OCI-LY7 (cell line): ENCODE measurements at regions not wholly inside any gene's neighbourhood (a gene's known extent, or its start where the extent isn't known, plus 50 kb on each side); places are given as distances from the start of the nearest gene placed in this dataset.
"Not testable (repeated sequence)": the region's sequence is repeated elsewhere in the genome, so short reads cannot be mapped to it uniquely, and the experiment has no call there.

Source experiments
- BruUV-seq: library from RNA; stranded (reverse); fragments of 400-500 nt; replicated peaks from 2 replicates; lab custom pipeline; 2021; lab: Mats Ljungman, UMichigan
- CTCF ChIA-PET: fragments of 300-600 bp; sonication (Branson Sonifier 250); formaldehyde crosslinking; loops from one replicate; lab custom pipeline; 2022; ENCODE audit warnings: antibody characterized with exemption; ENCODE audit not compliant: unreplicated experiment; lab: Charles Lee
- POLR2A ChIA-PET: fragments of 300-600 bp; sonication (Branson Sonifier 250); formaldehyde crosslinking; loops from one replicate; lab custom pipeline; 2022; ENCODE audit warnings: antibody characterized with exemption; lab: Charles Lee
- DNase-seq: peaks from one replicate; pipeline ENCODE4 v3.0.0-alpha.2; 2015; ENCODE audit warnings: low spot score
- H2AFZ ChIP-seq: fragments of 200-600 bp; sonication (generic), shearing (Covaris generic); 2 replicates; pipeline ENCODE4 v1.6.1; 2014; ENCODE audit warnings: mild to moderate bottlenecking, antibody characterized with exemption, low read length, moderate library complexity
- H3K27ac ChIP-seq: fragments of 200-600 bp; sonication (generic); 2 replicates; pipeline ENCODE4 v1.5.1; 2014; ENCODE audit warnings: mixed run types, low read depth, mild to moderate bottlenecking, moderate library complexity, low read length, inconsistent platforms; ENCODE audit not compliant: poor library complexity, severe bottlenecking
- H3K36me3 ChIP-seq: fragments of 200-600 bp; sonication (generic); 2 replicates; pipeline ENCODE4 v1.6.1; 2014; ENCODE audit warnings: mild to moderate bottlenecking, antibody characterized with exemption, low read length, moderate library complexity, mixed read lengths; ENCODE audit not compliant: insufficient read depth
- H3K4me1 ChIP-seq: fragments of 200-600 bp; sonication (generic); 2 replicates; pipeline ENCODE4 v1.5.1; 2014; ENCODE audit warnings: mild to moderate bottlenecking, low read length; ENCODE audit not compliant: insufficient read depth, poor library complexity, severe bottlenecking
- H3K4me2 ChIP-seq: fragments of 200-600 bp; sonication (generic); 2 replicates; pipeline ENCODE4 v1.6.1; 2014; ENCODE audit warnings: mild to moderate bottlenecking, low read length
- H3K4me3 ChIP-seq: fragments of 200-600 bp; sonication (generic); 2 replicates; pipeline ENCODE4 v1.5.1; 2014; ENCODE audit warnings: mild to moderate bottlenecking, low read depth, low read length; ENCODE audit not compliant: poor library complexity, severe bottlenecking
- H3K79me2 ChIP-seq: fragments of 200-600 bp; sonication (generic); 2 replicates; pipeline ENCODE4 v1.6.1; 2016; ENCODE audit warnings: low read depth, mild to moderate bottlenecking, low read length, moderate library complexity, mixed read lengths; ENCODE audit not compliant: insufficient read depth
- H3K9me2 ChIP-seq: fragments of 200-600 bp; sonication (generic); 2 replicates; pipeline ENCODE4 v1.6.1; 2016; ENCODE audit warnings: mild to moderate bottlenecking, low read length, mixed read lengths; ENCODE audit not compliant: insufficient read depth
- H3K9me3 ChIP-seq: fragments of 200-600 bp; sonication (generic); 2 replicates; pipeline ENCODE4 v1.6.1; 2014; ENCODE audit warnings: mild to moderate bottlenecking, mixed run types, low read length, mixed read lengths
- H4K20me1 ChIP-seq: fragments of 200-600 bp; sonication (generic); 2 replicates; pipeline ENCODE4 v1.6.1; 2014; ENCODE audit warnings: mild to moderate bottlenecking, antibody characterized with exemption, low read length, moderate library complexity, mixed read lengths; ENCODE audit not compliant: insufficient read depth
- CTCF ChIP-seq: fragments of 200-600 bp; sonication (generic); conservative IDR thresholded peaks from 2 replicates; pipeline ENCODE4 v1.5.1; 2014; ENCODE audit warnings: mild to moderate bottlenecking, antibody characterized with exemption, low read length, moderate library complexity, mixed read lengths
- EZH2phosphoT487 ChIP-seq: fragments of 200-600 bp; sonication (generic); IDR thresholded peaks from 2 replicates; pipeline ENCODE4 v1.6.1; 2018; ENCODE audit warnings: low read depth, borderline replicate concordance, mild to moderate bottlenecking, mixed run types, antibody characterized with exemption, low read length, moderate library complexity, mixed read lengths
- intact Hi-C: fragments of 100-400 bp; cut with micrococcal nuclease; formaldehyde crosslinking; loops from one replicate; pipeline ENCODE4 v1.10.0; 2022; ENCODE audit not compliant: unreplicated experiment

DNA sequence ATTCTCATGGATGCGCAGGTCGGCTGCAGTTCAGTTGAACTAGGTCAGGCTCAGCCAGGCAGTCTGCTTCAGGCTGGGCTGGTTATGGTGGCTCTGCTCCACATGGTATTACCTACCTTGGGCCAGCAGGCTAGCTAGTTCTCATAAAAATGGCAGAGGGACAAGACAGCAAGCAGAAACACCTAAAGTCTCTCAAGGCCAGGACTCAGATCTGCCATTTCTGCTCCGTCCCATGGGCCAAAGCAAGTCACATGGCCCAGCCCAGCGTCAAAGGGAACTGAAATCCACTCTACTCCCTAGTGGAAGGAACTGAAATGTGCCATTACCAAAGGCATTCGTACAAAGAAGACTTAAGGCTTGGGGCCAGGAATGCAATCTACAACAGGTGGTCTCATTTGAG is 160.0 kb downstream of the TMEM132E start:
- no peaks in the 10 kb centered on the region for H3K36me3 ChIP-seq
- no peaks in the 10 kb centered on the region for H3K79me2 ChIP-seq
- POLR2A ChIA-PET = no interaction called here
- CTCF ChIA-PET = interaction anchor here (0.6 kb wide), 1 partner anchor 200 kb away, joined by 3 read pairs; no protein-coding TSS in a partner anchor
- no peaks in the 10 kb centered on the region for H3K4me1 ChIP-seq
- H3K4me2 ChIP-seq = no peak overlapping the region
- H3K9me2 ChIP-seq = no peaks in the 10 kb centered on the region
- no peak for DNase-seq
- no peaks in the 10 kb centered on the region for H3K9me3 ChIP-seq
- no peak overlapping the region for H3K4me3 ChIP-seq
- H4K20me1 ChIP-seq = 0 out of 2 replicates have a peak, but pooled peaks cover 5% of the 10 kb centered on the region
- intact Hi-C loops = no loop called here
- TF ChIP-seq CTCF = no peak
- BruUV-seq = no TSS peak
- no peak overlapping the region for H3K27ac ChIP-seq
- no peak overlapping the region for H2AFZ ChIP-seq

DNA sequence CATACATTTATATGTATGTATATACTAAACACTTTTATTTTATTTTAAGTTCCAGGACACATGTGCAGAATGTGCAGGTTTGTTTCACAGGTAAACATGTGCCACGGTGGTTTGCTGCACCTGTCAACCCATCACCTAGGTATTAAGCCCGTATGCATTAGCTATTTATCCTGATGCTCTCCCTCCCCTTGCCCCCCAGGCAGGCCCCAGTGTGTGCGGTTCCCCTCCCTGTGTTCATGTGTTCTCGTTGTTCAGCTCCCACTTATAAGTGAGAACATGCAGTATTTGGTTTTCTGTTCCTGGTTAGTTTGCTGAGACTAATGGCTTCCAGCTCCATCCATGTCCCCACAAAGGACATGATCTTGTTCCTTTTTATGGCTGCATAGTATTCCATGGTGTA is 158.3 kb downstream of the TMEM132E start:
- H3K4me3 ChIP-seq, BruUV-seq, H3K9me2 ChIP-seq, H3K9me3 ChIP-seq, H3K79me2 ChIP-seq, H3K4me1 ChIP-seq, H3K36me3 ChIP-seq, CTCF ChIA-PET, POLR2A ChIA-PET, H3K4me2 ChIP-seq, H4K20me1 ChIP-seq, H3K27ac ChIP-seq, DNase-seq, H2AFZ ChIP-seq, intact Hi-C loops: not testable (repeated sequence)

- H2AFZ ChIP-seq = no peak overlapping the region
- ChIA-PET CTCF (no interaction called here), POLR2A (no interaction called here)
- intact Hi-C loops = no loop called here
- H4K20me1 ChIP-seq = 0 out of 2 replicates have a peak, but pooled peaks cover 5% of the 10 kb centered on the region
- no peak overlapping the region for H3K4me2 ChIP-seq
- H3K4me1 ChIP-seq = no peaks in the 10 kb centered on the region
- no peak for TF ChIP-seq EZH2phosphoT487
- no peak for TF ChIP-seq CTCF
- no peaks in the 10 kb centered on the region for H3K36me3 ChIP-seq
- H3K79me2 ChIP-seq = no peaks in the 10 kb centered on the region
- H3K27ac ChIP-seq = no peak overlapping the region
- BruUV-seq = no TSS peak
- no peaks in the 10 kb centered on the region for H3K9me2 ChIP-seq
- no peak for DNase-seq
- no peak overlapping the region for H3K4me3 ChIP-seq
- H3K9me3 ChIP-seq = no peaks in the 10 kb centered on the region
Measured at GRCh38 chr17:34736611-34737010, 157.2 kb downstream of the TMEM132E start.
